GM19043 (cell line): ENCODE measurements at regions not wholly inside any gene's neighbourhood (a gene's known extent, or its start where the extent isn't known, plus 50 kb on each side); places are given as distances from the start of the nearest gene placed in this dataset.
"Not testable (repeated sequence)": the region's sequence is repeated elsewhere in the genome, so short reads cannot be mapped to it uniquely, and the experiment has no call there.

Experiments
- ATAC-seq: cut with Tn5 transposase; IDR thresholded peaks from one replicate; pipeline ENCODE4 v1.9.1; 2021; ENCODE audit warnings: low read depth; ENCODE audit not compliant: unreplicated experiment

GRCh38 chr2:67614454-67614853 lies 217.3 kb downstream of the ETAA1 start:
- ATAC-seq, result no peak

DNA sequence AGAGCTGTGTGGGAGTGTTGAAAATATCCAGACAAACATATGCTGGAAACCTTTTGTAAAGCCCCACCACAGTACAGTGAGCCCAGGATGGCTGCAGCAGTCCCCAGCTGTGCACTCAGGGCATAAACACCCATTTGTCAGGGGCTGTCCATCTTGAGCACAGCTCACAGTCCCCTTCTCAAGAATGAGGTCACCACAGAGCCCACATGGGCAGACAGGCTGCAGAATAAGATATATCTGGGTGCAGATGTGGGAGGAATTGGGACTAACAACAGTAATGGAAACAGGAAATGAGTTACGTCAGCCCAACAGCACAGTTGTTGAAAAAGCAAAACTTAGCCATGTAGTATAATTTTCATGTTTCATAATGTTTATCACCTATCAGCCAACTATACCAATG lies 219.6 kb downstream of the ETAA1 start:
- ATAC-seq, result peak; percentile 84

GRCh38 chr2:67619204-67619603 lies 222.1 kb downstream of the ETAA1 start:
- no peak for ATAC-seq

GRCh38 chr2:67623741-67624140 lies 226.6 kb downstream of the ETAA1 start:
- not testable (repeated sequence) for ATAC-seq

DNA sequence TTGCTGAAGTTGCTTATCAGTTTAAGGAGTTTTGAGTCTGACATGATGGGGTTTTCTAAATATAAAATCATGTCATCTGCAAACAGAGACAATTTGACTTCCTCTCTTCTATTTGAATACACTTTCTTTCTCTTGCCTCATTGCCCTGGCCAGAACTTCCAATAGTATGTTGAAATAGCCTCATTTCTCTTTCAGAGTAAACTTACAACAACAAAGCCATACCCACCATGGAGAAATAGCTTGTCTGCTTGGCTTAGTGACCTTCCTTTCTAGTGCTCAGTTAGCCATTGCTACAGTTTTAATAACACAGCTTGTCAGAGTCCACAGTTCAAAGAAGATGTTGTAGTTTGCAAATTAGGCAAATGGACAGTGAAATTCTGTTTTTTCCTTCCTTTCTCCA lies 228.0 kb downstream of the ETAA1 start:
- no peak for ATAC-seq

DNA sequence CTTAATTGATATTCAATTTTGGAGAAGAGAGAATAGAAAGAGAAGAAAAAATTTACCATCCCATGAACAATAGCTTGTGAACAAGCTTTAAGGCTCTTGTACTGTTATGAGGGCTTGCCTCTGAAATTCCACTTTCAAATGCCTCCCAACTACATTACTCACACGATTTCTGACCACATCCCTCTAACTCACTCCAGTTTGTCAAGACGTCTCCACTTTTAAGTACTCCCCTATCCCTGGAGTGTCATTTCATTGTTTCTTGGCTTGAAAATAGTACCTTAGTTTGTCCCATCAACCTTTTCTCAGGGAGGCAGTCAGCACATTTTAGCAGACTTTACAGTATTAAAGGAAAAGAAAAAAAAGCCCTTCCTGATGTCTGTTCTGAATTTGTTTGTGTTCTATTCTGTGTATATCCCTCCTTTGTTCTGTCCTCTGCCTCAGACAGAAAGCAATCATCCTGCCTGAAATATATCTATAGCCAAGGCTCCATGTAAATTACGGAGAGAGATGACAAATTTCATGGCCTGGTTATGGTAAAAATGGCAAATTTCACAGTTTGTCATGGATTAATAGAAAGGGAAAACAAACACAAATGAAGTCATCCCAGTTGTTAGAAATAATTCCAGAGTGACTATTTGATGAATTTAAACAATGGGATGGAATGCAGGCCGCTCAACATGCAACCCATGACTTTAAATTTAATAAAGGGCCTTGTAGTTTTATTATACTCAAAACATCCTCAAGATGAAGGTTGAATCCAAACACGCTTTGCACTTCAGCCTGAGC lies 228.8 kb downstream of the ETAA1 start:
- no peak for ATAC-seq

DNA sequence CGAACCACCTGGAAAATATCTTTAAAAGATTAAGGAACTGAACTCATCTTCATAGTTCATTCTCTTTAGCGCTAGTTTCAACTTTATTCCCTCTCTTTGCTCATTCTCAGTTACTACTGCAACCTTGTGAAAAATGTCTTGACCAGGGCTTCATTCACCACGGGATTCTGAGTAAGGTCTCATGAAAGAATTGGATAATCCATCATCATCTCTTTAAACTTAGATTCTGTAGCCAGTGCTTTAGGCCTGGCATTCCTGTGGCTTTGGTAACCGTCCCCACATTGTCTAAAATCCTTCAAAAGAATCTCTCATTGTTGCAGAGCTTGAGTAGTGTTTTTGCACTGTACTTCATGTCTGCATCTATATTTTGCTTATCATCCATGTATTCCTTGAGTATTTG lies 229.5 kb downstream of the ETAA1 start:
- ATAC-seq, result no peak

DNA sequence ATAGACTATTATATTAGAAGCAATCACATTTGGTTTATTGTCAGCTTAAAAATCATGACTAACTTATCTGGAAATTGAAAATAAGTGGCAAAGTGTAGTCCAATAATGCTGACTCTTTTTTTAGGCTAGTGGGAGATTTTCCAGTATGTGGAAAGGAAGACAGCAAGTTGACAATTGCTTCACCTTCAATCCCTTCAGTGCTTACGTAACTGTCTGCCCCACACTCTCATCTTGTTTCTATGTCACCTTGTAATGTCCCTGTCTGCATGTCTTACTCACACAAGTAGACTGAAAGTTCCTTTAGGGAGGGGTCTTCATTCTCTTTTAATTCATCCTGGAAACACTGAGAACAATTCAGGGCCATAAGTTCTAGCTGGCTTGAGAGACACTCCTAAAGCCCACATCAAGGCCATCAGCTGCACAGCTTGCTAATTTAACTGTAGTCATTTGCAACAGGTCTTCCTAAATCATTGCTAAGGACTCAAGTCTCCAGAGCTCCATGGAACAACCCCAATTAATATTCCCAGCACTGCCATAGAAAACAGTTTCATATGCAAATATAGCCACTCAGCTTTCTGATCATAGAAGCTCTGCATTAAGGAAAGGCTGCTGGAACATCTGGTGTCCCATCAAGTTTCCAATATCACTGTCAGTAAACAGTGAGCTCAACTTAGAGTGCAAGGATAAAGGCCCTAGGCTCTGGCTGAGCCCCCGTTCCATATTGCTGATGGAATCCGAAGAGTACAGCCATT lies 230.5 kb downstream of the ETAA1 start:
- ATAC-seq, result no peak

DNA sequence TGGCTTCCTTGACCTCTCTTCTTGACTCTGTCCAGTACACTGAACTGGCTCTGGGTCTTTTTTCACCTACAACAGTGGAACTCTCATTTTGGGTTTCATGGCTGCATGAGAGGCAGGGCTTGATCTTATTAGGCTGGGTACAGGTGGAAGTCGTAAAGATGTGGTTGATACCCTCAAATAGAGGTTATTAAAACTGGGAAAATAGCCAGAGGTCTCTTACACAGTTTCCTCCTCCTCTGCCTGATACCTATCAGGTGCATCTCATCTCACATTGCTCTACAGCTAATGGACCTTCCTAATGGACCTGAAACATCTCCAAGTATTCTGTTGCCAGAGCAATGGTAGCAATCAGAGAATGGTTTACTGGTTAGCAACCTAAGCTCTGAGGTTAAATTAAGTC lies 231.8 kb downstream of the ETAA1 start:
- ATAC-seq, result no peak

DNA sequence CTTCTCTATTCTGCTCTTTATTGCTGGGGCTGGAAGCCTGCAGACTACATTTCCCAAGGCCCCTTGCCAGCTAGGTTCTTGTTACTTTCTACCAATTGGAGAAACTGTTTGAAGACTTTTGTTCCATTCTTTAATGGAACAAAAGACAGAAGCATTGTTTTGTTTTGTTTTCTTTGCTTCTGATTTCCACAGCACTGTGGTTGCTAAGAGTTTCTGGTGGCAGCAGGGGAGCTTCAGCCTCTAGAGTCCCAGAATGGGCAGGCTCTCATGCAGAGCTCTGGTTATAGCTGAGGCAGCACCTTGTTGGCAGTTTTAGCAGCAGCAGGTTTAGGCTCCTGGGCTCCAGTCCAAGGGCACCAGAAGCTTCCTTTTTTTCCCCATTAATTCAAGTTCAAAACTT lies 234.3 kb downstream of the ETAA1 start:
- no peak for ATAC-seq

GRCh38 chr2:67633212-67633856 lies 236.2 kb downstream of the ETAA1 start:
- no peak for ATAC-seq

- no peak for ATAC-seq
Observed at GRCh38 chr2:67638146-67638545, 241.0 kb downstream of the ETAA1 start.

GRCh38 chr2:67641312-67642045 lies 244.3 kb downstream of the ETAA1 start:
- ATAC-seq, result no peak

GRCh38 chr2:67642046-67642382 lies 244.9 kb downstream of the ETAA1 start:
- ATAC-seq, result no peak

DNA sequence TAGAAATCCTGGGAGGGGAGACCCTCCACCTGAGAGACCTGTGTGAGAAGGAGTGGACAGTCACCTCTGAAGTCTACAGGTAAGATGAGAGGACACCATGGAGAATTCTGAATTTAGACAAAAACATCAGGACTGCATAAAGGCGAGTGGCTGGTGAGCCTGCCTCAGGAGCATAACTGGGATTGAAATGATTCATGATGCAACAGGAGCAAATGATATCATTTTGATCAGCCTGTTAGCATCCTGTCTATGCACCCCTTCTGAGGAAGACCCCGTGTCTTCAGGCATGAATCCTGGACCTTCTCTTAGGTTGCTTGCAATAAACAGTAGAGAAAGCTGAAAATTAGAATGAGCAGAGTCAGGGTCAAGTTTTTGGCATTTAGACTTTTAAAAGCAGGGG lies 245.8 kb downstream of the ETAA1 start:
- no peak for ATAC-seq

DNA sequence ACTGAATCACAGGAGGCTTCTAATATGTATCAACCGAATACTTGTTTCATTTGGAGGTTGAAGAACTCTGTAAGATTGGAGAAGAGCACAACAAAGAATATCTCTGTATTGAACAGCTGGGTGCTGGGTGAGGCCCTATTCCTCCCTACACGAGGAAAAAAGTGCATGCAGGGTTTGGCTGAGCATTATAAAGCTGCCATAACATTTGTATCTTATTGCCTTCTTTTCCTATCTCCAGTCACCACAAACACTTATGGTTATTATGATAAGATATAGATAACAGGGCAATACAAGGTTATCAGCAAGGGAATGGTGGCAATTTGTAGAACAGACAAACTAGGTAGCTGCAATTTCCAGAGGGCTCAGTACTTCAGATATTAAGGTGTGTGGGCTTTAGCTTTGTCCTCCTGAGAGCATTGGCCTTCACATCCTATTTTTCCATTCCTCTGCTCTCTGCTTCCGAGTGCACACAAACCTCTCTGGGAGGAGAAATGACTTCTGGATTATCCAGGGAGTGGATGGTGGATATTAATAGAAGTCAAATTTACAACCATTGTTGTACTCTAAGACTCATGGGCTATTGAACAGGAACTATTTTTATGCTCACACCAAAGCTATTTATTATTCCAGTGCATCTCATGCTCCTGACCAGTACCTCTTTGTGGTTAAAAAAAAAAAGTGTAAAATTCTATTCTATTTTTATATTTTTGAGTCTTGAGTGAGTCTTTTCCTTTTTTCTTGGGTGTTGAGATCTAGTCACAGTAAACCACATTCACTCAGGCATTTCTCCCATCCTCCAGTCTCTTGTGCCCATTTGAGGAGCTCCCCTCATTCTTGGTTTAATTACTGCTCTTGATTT lies 248.4 kb downstream of the ETAA1 start:
- no peak for ATAC-seq

- ATAC-seq, result no peak
Observed at GRCh38 chr2:67646714-67647333, 249.7 kb downstream of the ETAA1 start.

- no peak for ATAC-seq
Observed at GRCh38 chr2:67649331-67650261, 252.5 kb downstream of the ETAA1 start.
